WTC11 (cell line): ENCODE measurements at regions not wholly inside any gene's neighbourhood (a gene's known extent, or its start where the extent isn't known, plus 50 kb on each side); places are given as distances from the start of the nearest gene placed in this dataset.

ENCODE experiments used
- ATAC-seq: fragments of 200-7000 bp; cut with Tn5 transposase; 2 replicates; pipeline ENCODE4 v1.10.0; 2021; ENCODE audit warnings: mild to moderate bottlenecking, moderate library complexity
- CTCF ChIA-PET: fragments of 300-600 bp; sonication (Branson Sonifier 250); formaldehyde crosslinking; loops from one replicate; lab custom pipeline; 2021; ENCODE audit warnings: antibody characterized with exemption; lab: Charles Lee
- POLR2A ChIA-PET: fragments of 350-600 bp; sonication (Branson Sonifier 250); formaldehyde crosslinking; loops from one replicate; lab custom pipeline; 2021; ENCODE audit warnings: antibody characterized with exemption; lab: Charles Lee
- DNase-seq: peaks from one replicate; pipeline ENCODE4 v3.0.0; 2021; ENCODE audit warnings: low spot score
- H3K27ac Mint-ChIP-seq: 2 replicates; pipeline ENCODE4 v1.8.0; 2021; ENCODE audit warnings: mixed read lengths
- H3K27me3 Mint-ChIP-seq: 2 replicates; pipeline ENCODE4 v1.8.0; 2021; ENCODE audit warnings: low read depth, mild to moderate bottlenecking, moderate library complexity, mixed read lengths
- H3K36me3 Mint-ChIP-seq: 2 replicates; pipeline ENCODE4 v1.8.0; 2021; ENCODE audit warnings: mixed read lengths
- H3K4me1 Mint-ChIP-seq: 2 replicates; pipeline ENCODE4 v1.8.0; 2022; ENCODE audit warnings: mixed read lengths
- H3K4me3 Mint-ChIP-seq: 2 replicates; pipeline ENCODE4 v1.8.0; 2021; ENCODE audit warnings: mild to moderate bottlenecking, moderate library complexity, mixed read lengths
- H3K9me3 Mint-ChIP-seq: 2 replicates; pipeline ENCODE4 v1.8.0; 2021; ENCODE audit warnings: mixed read lengths
- ATF1 ChIP-seq: sonication (generic); formaldehyde crosslinking; IDR thresholded peaks from 2 replicates; pipeline ENCODE4 v1.8.1; 2023; ENCODE audit warnings: mild to moderate bottlenecking, moderate library complexity, missing genetic modification reagents
- CDX4 ChIP-seq: fragments of 250-450 bp; sonication (Bioruptor Pico); IDR thresholded peaks from 2 replicates; pipeline ENCODE4 v1.9.0; 2021; ENCODE audit warnings: moderate library complexity, mild to moderate bottlenecking, inconsistent platforms, borderline replicate concordance
- CREM ChIP-seq: sonication (generic); formaldehyde crosslinking; IDR thresholded peaks from 2 replicates; pipeline ENCODE4 v1.8.1; 2022; ENCODE audit warnings: mild to moderate bottlenecking, missing genetic modification reagents, moderate library complexity
- CTCF ChIP-seq: fragments of 200-600 bp; IDR thresholded peaks from 2 replicates; pipeline ENCODE4 v1.8.0; 2022; ENCODE audit warnings: antibody characterized with exemption
- ESRRA ChIP-seq: sonication (generic); formaldehyde crosslinking; IDR thresholded peaks from 2 replicates; pipeline ENCODE4 v1.8.1; 2022; ENCODE audit warnings: mild to moderate bottlenecking, missing genetic modification reagents, borderline replicate concordance
- FOXP4 ChIP-seq: sonication (generic); formaldehyde crosslinking; IDR thresholded peaks from 2 replicates; pipeline ENCODE4 v1.8.0; 2022; ENCODE audit warnings: mild to moderate bottlenecking, missing genetic modification reagents
- KAT7 ChIP-seq: sonication (generic); formaldehyde crosslinking; IDR thresholded peaks from 2 replicates; pipeline ENCODE4 v1.8.1; 2023; ENCODE audit warnings: missing genetic modification reagents, mild to moderate bottlenecking, borderline replicate concordance
- NFATC4 ChIP-seq: fragments of 250-450 bp; sonication (Bioruptor Pico); IDR thresholded peaks from 2 replicates; pipeline ENCODE4 v1.9.0; 2021; ENCODE audit warnings: mild to moderate bottlenecking
- SMAD3 ChIP-seq: sonication (generic); formaldehyde crosslinking; IDR thresholded peaks from 2 replicates; pipeline ENCODE4 v1.8.0; 2022; ENCODE audit warnings: missing genetic modification reagents, mild to moderate bottlenecking, borderline replicate concordance
- SP1 ChIP-seq: sonication (generic); formaldehyde crosslinking; conservative IDR thresholded peaks from 2 replicates; pipeline ENCODE4 v1.8.1; 2022; ENCODE audit warnings: missing genetic modification reagents
- TCF7 ChIP-seq: sonication (generic); formaldehyde crosslinking; IDR thresholded peaks from 2 replicates; pipeline ENCODE4 v1.8.0; 2022; ENCODE audit warnings: mild to moderate bottlenecking, low read depth, missing genetic modification reagents, moderate library complexity
- TEAD4 ChIP-seq: sonication (generic); formaldehyde crosslinking; IDR thresholded peaks from 2 replicates; pipeline ENCODE4 v1.8.0; 2022; ENCODE audit warnings: mild to moderate bottlenecking, missing genetic modification reagents
- ZBTB21 ChIP-seq: sonication (generic); formaldehyde crosslinking; IDR thresholded peaks from 2 replicates; pipeline ENCODE4 v1.8.1; 2023; ENCODE audit warnings: mild to moderate bottlenecking, missing genetic modification reagents, borderline replicate concordance
- ZNF232 ChIP-seq: sonication (generic); formaldehyde crosslinking; IDR thresholded peaks from 2 replicates; pipeline ENCODE4 v1.8.0; 2022; ENCODE audit warnings: mild to moderate bottlenecking, missing genetic modification reagents
- ZNF281 ChIP-seq: sonication (generic); formaldehyde crosslinking; IDR thresholded peaks from 2 replicates; pipeline ENCODE4 v1.8.0; 2023; ENCODE audit warnings: mild to moderate bottlenecking, missing genetic modification reagents
- ZNF671 ChIP-seq: fragments of 250-450 bp; sonication (Bioruptor Pico); IDR thresholded peaks from 2 replicates; pipeline ENCODE4 v1.8.0; 2021; ENCODE audit warnings: mild to moderate bottlenecking
- TF ChIP-seq, protein P1 (sequence below): sonication (generic); formaldehyde crosslinking; IDR thresholded peaks from 2 replicates; pipeline ENCODE4 v1.8.1; 2023; ENCODE audit warnings: mild to moderate bottlenecking, missing genetic modification reagents, borderline replicate concordance
- TF ChIP-seq, protein P2 (sequence below): fragments of 250-450 bp; sonication (Bioruptor Pico); conservative IDR thresholded peaks from 2 replicates; pipeline ENCODE4 v1.9.0; 2021; ENCODE audit warnings: mild to moderate bottlenecking
- TF ChIP-seq, protein P3 (sequence below): sonication (generic); formaldehyde crosslinking; IDR thresholded peaks from 2 replicates; pipeline ENCODE4 v1.8.1; 2023; ENCODE audit warnings: mild to moderate bottlenecking, missing genetic modification reagents, moderate library complexity

DNA sequence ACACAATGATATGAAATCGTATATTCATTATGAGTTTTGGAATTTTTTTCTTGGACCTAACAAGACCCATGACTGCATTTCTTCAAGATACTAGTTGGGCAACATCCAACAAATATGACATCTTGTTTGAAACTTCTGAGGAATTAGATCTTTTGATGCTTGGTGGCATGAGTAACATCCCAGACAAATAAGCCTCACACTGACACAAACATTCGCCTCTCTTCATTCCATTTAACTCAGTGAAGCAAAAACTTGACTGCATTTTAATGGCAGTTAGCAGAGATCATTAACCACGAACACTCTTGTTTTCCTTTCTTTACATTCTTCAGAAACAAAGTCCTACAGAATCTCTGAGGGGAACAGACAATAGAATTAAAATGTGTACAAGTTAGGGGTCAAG lies 758.3 kb downstream of the C12orf50 start:
- no peak overlapping the region for H3K4me3 Mint-ChIP-seq
- POLR2A ChIA-PET, result no interaction called here
- H3K27ac Mint-ChIP-seq, result no peak overlapping the region; the same call in 1 of the 2 replicates
- no peaks in the 10 kb centered on the region for H3K4me1 Mint-ChIP-seq
- no peaks in the 10 kb centered on the region for H3K27me3 Mint-ChIP-seq
- H3K9me3 Mint-ChIP-seq, result no peaks in the 10 kb centered on the region
- no peaks in the 10 kb centered on the region for H3K36me3 Mint-ChIP-seq
- CTCF ChIA-PET, result no interaction called here
- ATAC-seq (no peak), DNase-seq (no peak)
- TF ChIP-seq, protein P1, sequence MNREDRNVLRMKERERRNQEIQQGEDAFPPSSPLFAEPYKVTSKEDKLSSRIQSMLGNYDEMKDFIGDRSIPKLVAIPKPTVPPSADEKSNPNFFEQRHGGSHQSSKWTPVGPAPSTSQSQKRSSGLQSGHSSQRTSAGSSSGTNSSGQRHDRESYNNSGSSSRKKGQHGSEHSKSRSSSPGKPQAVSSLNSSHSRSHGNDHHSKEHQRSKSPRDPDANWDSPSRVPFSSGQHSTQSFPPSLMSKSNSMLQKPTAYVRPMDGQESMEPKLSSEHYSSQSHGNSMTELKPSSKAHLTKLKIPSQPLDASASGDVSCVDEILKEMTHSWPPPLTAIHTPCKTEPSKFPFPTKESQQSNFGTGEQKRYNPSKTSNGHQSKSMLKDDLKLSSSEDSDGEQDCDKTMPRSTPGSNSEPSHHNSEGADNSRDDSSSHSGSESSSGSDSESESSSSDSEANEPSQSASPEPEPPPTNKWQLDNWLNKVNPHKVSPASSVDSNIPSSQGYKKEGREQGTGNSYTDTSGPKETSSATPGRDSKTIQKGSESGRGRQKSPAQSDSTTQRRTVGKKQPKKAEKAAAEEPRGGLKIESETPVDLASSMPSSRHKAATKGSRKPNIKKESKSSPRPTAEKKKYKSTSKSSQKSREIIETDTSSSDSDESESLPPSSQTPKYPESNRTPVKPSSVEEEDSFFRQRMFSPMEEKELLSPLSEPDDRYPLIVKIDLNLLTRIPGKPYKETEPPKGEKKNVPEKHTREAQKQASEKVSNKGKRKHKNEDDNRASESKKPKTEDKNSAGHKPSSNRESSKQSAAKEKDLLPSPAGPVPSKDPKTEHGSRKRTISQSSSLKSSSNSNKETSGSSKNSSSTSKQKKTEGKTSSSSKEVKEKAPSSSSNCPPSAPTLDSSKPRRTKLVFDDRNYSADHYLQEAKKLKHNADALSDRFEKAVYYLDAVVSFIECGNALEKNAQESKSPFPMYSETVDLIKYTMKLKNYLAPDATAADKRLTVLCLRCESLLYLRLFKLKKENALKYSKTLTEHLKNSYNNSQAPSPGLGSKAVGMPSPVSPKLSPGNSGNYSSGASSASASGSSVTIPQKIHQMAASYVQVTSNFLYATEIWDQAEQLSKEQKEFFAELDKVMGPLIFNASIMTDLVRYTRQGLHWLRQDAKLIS (CRISPR knock-in tag), result no peak
- TF ChIP-seq ATF1, result no peak
- no peak for TF ChIP-seq FOXP4 (CRISPR knock-in tag)
- no peak for TF ChIP-seq SP1 (CRISPR knock-in tag)
- TF ChIP-seq TCF7 (CRISPR knock-in tag), result no peak
- TF ChIP-seq, protein P2, sequence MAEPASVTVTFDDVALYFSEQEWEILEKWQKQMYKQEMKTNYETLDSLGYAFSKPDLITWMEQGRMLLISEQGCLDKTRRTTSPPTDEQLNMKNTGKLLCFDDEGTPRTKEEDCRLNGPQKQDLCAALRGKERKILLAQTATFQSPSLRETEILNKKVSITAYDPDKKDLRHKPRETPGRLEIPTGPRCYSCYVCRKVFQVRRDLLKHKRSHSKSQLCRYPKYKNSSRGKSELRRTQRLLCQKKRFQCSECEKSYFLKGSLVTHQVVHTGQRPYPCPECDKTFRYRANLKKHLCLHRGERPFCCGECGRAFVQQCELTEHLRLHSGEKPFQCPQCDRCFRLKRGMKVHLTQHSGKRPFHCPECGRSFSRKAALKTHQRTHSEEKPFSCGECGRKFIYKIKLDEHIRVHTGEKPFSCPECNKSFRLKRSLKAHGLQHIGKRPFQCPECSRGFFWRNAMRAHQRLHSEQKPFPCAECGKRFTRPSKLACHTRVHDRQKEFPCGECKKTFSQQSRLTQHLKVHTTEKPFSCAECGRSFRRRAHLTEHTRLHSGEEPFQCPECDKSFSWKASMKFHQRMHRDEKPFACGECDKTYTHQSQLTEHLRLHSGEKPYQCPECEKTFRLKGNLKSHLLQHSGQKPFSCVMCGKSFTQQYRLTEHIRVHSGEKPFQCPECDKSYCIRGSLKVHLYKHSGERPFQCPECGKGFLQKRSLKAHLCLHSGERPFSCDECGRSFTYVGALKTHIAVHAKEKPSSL (CRISPR knock-in tag), result no peak
- no peak for TF ChIP-seq ZBTB21 (CRISPR knock-in tag)

DNA sequence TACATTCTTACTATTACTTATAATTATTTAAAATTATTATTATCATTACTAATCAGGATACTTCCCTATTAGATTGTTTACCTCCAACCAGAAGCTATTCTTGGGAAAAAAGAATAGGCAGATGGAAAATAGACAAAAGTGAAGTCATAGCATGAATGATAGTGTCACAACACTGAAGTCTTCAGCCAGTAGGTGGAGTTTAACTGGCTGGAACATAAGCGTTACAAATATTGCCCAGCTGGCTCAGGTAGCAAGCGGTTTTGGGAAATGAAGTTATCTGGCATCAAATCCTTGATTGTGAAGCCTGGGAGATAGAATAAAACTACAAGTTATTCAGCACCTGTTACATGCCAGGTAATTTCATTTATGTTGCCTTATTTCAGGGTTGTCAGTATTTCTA lies 762.9 kb downstream of the C12orf50 start:
- no peak overlapping the region for H3K4me3 Mint-ChIP-seq
- POLR2A ChIA-PET, result no interaction called here
- H3K36me3 Mint-ChIP-seq, result no peaks in the 10 kb centered on the region
- CTCF ChIA-PET, result interaction anchor here (0.7 to 1.1 kb wide), 2 partner anchors 8 to 22 kb away, joined by 3 read pairs; no protein-coding TSS in a partner anchor
- no peaks in the 10 kb centered on the region for H3K9me3 Mint-ChIP-seq
- no peaks in the 10 kb centered on the region for H3K27me3 Mint-ChIP-seq
- ATAC-seq (0 out of 2 replicates have a peak, but pooled peaks have one; percentile 20), DNase-seq (no peak)
- H3K27ac Mint-ChIP-seq, result no peak overlapping the region
- H3K4me1 Mint-ChIP-seq, result no peaks in the 10 kb centered on the region
- TF ChIP-seq SMAD3 (CRISPR knock-in tag) (no peak), CREM (CRISPR knock-in tag) (no peak), KAT7 (no peak), CTCF (no peak)

GRCh38 chr12:87259391-87259790 lies 769.8 kb downstream of the C12orf50 start:
- Mint-ChIP-seq H3K4me3 (no peak overlapping the region), H3K27ac (no peak overlapping the region), H3K36me3 (no peaks in the 10 kb centered on the region), H3K4me1 (0 out of 2 replicates have a peak, but pooled peaks cover 3% of the 10 kb centered on the region), H3K9me3 (peaks cover 3% of the 10 kb centered on the region; the same call in 1 of the 2 replicates), H3K27me3 (no peaks in the 10 kb centered on the region)
- ChIA-PET POLR2A (no interaction called here), CTCF (interaction anchor here (1.1 kb wide), 1 partner anchor 15 kb away, joined by 3 read pairs; no protein-coding TSS in a partner anchor)
- no peak for ATAC-seq
- DNase-seq, result no peak
- TF ChIP-seq NFATC4 (CRISPR knock-in tag) (no peak), CDX4 (CRISPR knock-in tag) (no peak), TEAD4 (no peak), ZNF281 (CRISPR knock-in tag) (no peak), ZNF671 (no peak), ESRRA (CRISPR knock-in tag) (no peak), ZNF232 (no peak)
- TF ChIP-seq, protein P3, sequence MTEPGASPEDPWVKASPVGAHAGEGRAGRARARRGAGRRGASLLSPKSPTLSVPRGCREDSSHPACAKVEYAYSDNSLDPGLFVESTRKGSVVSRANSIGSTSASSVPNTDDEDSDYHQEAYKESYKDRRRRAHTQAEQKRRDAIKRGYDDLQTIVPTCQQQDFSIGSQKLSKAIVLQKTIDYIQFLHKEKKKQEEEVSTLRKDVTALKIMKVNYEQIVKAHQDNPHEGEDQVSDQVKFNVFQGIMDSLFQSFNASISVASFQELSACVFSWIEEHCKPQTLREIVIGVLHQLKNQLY (CRISPR knock-in tag), result no peak
